ENCODE measurements at regions not wholly inside any gene's neighbourhood (a gene's known extent, or its start where the extent isn't known, plus 50 kb on each side); places are given as distances from the start of the nearest gene placed in this dataset.

GRCh38 chr18:56162311-56163265, 475.8 kb downstream of the TXNL1 start:
- TF ChIP-seq, protein P1, sequence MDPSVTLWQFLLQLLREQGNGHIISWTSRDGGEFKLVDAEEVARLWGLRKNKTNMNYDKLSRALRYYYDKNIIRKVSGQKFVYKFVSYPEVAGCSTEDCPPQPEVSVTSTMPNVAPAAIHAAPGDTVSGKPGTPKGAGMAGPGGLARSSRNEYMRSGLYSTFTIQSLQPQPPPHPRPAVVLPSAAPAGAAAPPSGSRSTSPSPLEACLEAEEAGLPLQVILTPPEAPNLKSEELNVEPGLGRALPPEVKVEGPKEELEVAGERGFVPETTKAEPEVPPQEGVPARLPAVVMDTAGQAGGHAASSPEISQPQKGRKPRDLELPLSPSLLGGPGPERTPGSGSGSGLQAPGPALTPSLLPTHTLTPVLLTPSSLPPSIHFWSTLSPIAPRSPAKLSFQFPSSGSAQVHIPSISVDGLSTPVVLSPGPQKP (IDR thresholded peaks at IDR 0.05; ENCODE audit: low read depth, low read length): no peak
- TF ChIP-seq TFCP2L1 (CRISPR knock-in tag; IDR thresholded peaks at IDR 0.05): no peak
- TF ChIP-seq, protein P2, sequence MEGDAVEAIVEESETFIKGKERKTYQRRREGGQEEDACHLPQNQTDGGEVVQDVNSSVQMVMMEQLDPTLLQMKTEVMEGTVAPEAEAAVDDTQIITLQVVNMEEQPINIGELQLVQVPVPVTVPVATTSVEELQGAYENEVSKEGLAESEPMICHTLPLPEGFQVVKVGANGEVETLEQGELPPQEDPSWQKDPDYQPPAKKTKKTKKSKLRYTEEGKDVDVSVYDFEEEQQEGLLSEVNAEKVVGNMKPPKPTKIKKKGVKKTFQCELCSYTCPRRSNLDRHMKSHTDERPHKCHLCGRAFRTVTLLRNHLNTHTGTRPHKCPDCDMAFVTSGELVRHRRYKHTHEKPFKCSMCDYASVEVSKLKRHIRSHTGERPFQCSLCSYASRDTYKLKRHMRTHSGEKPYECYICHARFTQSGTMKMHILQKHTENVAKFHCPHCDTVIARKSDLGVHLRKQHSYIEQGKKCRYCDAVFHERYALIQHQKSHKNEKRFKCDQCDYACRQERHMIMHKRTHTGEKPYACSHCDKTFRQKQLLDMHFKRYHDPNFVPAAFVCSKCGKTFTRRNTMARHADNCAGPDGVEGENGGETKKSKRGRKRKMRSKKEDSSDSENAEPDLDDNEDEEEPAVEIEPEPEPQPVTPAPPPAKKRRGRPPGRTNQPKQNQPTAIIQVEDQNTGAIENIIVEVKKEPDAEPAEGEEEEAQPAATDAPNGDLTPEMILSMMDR (IDR thresholded peaks at IDR 0.05): no peak
- TF ChIP-seq JUN (IDR thresholded peaks at IDR 0.05): no peak
- TF ChIP-seq GATA3 (IDR thresholded peaks at IDR 0.05; ENCODE audit: borderline replicate concordance): no peak
- TF ChIP-seq POLR2A (IDR thresholded peaks at IDR 0.05; ENCODE audit: low read length): no peak
- TF ChIP-seq EHF (CRISPR knock-in tag; IDR thresholded peaks at IDR 0.05): no peak
- TF ChIP-seq EP300 (IDR thresholded peaks at IDR 0.05): no peak
